ENCODE measurements at regions not wholly inside any gene's neighbourhood (a gene's known extent, or its start where the extent isn't known, plus 50 kb on each side); places are given as distances from the start of the nearest gene placed in this dataset.

GRCh38 chr13:67614579-67614978, 384.4 kb upstream of the PCDH9 start (continued):
- TF ChIP-seq CSRNP3 (CRISPR knock-in tag; IDR thresholded peaks at IDR 0.05): no peak
- TF ChIP-seq ISL1 (CRISPR knock-in tag; IDR thresholded peaks at IDR 0.05): no peak
- TF ChIP-seq, protein P1, sequence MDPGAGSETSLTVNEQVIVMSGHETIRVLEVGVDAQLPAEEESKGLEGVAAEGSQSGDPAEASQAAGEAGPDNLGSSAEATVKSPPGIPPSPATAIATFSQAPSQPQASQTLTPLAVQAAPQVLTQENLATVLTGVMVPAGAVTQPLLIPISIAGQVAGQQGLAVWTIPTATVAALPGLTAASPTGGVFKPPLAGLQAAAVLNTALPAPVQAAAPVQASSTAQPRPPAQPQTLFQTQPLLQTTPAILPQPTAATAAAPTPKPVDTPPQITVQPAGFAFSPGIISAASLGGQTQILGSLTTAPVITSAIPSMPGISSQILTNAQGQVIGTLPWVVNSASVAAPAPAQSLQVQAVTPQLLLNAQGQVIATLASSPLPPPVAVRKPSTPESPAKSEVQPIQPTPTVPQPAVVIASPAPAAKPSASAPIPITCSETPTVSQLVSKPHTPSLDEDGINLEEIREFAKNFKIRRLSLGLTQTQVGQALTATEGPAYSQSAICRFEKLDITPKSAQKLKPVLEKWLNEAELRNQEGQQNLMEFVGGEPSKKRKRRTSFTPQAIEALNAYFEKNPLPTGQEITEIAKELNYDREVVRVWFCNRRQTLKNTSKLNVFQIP (CRISPR knock-in tag; IDR thresholded peaks at IDR 0.05; ENCODE audit: borderline replicate concordance, low read depth): no peak

- TF ChIP-seq SNAI2 (CRISPR knock-in tag; IDR thresholded peaks at IDR 0.05): no peak
- no peak for TF ChIP-seq OSR1 (CRISPR knock-in tag; IDR thresholded peaks at IDR 0.05)
- TF ChIP-seq ZNF70 (CRISPR knock-in tag; IDR thresholded peaks at IDR 0.05): no peak
- TF ChIP-seq ZC3H10 (CRISPR knock-in tag; IDR thresholded peaks at IDR 0.05): no peak
- TF ChIP-seq PATZ1 (CRISPR knock-in tag; IDR thresholded peaks at IDR 0.05; ENCODE audit: borderline replicate concordance): no peak
- ATAC-seq: no peak
These were observed 383.9 kb upstream of the PCDH9 start for GRCh38 chr13:67614013-67614412.

DNA sequence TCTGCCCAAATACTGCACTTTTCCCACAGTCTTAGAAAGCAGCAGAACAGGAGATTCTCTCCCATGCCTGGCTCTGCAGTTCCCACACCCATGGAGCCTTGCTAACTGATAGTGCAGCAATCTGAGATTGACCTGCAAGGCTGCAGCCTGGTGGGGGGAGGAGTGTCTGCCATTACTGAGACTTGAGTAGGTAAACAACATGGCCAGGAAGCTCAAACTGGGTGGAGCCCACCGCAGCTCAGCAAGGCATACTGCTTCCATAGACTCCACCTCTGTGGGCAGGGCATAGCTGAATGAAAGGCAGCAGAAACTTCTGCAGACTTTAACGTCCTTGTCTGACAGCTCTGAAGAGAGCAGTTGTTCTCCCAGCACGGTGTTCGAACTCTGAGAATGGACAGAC, 358.5 kb upstream of the PCDH9 start:
- ATAC-seq: no peak
- no peak for TF ChIP-seq ZNF8 (CRISPR knock-in tag; IDR thresholded peaks at IDR 0.05)
- no peak for TF ChIP-seq ZC3H10 (CRISPR knock-in tag; IDR thresholded peaks at IDR 0.05)
- TF ChIP-seq PPARA (CRISPR knock-in tag; IDR thresholded peaks at IDR 0.05; ENCODE audit: borderline replicate concordance): no peak
- no peak for TF ChIP-seq CREB5 (CRISPR knock-in tag; IDR thresholded peaks at IDR 0.05; ENCODE audit: low read depth)
- TF ChIP-seq TSHZ2 (CRISPR knock-in tag; IDR thresholded peaks at IDR 0.05): no peak
- TF ChIP-seq, protein P1 (CRISPR knock-in tag; IDR thresholded peaks at IDR 0.05; ENCODE audit: borderline replicate concordance, low read depth): no peak
- no peak for TF ChIP-seq ZFP3 (CRISPR knock-in tag; IDR thresholded peaks at IDR 0.05)
- TF ChIP-seq SNAI2 (CRISPR knock-in tag; IDR thresholded peaks at IDR 0.05): no peak
- TF ChIP-seq TCF4 (CRISPR knock-in tag; IDR thresholded peaks at IDR 0.05; ENCODE audit: borderline replicate concordance): no peak
- no peak for TF ChIP-seq RARB (CRISPR knock-in tag; IDR thresholded peaks at IDR 0.05)
- no peak for TF ChIP-seq TOX (CRISPR knock-in tag; IDR thresholded peaks at IDR 0.05; ENCODE audit: borderline replicate concordance)
- no peak for TF ChIP-seq ZNF565 (CRISPR knock-in tag; conservative IDR thresholded peaks at IDR 0.05; ENCODE audit: low read depth)
- no peak for TF ChIP-seq CSDC2 (CRISPR knock-in tag; IDR thresholded peaks at IDR 0.05)
- TF ChIP-seq ISL1 (CRISPR knock-in tag; IDR thresholded peaks at IDR 0.05): no peak
- TF ChIP-seq ESRRG (CRISPR knock-in tag; IDR thresholded peaks at IDR 0.05): no peak
- no peak for TF ChIP-seq ARNTL (CRISPR knock-in tag; IDR thresholded peaks at IDR 0.05; ENCODE audit: borderline replicate concordance, low read depth)
- TF ChIP-seq OSR1 (CRISPR knock-in tag; IDR thresholded peaks at IDR 0.05): no peak
